MCF 10A (cell line): ENCODE measurements at regions not wholly inside any gene's neighbourhood (a gene's known extent, or its start where the extent isn't known, plus 50 kb on each side); places are given as distances from the start of the nearest gene placed in this dataset.
"Not testable (repeated sequence)": the region's sequence is repeated elsewhere in the genome, so short reads cannot be mapped to it uniquely, and the experiment has no call there.

Experiments used
- BruUV-seq: library from RNA; stranded (reverse); fragments of 400-500 nt; replicated peaks from 2 replicates; lab custom pipeline; 2021; lab: Mats Ljungman, UMichigan
- CTCF ChIA-PET: fragments of 300-600 bp; sonication (Branson Sonifier 250); formaldehyde crosslinking; extraction: SDS; loops from one replicate; lab custom pipeline; 2021; ENCODE audit warnings: antibody characterized with exemption, inconsistent platforms; lab: Yijun Ruan, JAX
- POLR2A ChIA-PET: fragments of 300-600, 350-650 bp; sonication (Branson Sonifier 250); formaldehyde crosslinking; extraction: SDS; loops from one replicate; lab custom pipeline; 2020; ENCODE audit warnings: antibody characterized with exemption, inconsistent platforms; lab: Yijun Ruan, JAX
- DNase-seq: peaks from one replicate; pipeline ENCODE4 v3.0.0-alpha.2; 2018; ENCODE audit not compliant: unreplicated experiment
- H3K27ac Mint-ChIP-seq: one replicate; pipeline ENCODE4 v1.8.0; 2022; ENCODE audit warnings: mild to moderate bottlenecking, low read depth, mixed read lengths; ENCODE audit not compliant: unreplicated experiment
- H3K27me3 Mint-ChIP-seq: one replicate; pipeline ENCODE4 v1.8.0; 2022; ENCODE audit warnings: mixed read lengths; ENCODE audit not compliant: insufficient read depth, unreplicated experiment
- H3K36me3 Mint-ChIP-seq: one replicate; pipeline ENCODE4 v1.8.0; 2022; ENCODE audit warnings: mild to moderate bottlenecking, moderate library complexity, mixed read lengths; ENCODE audit not compliant: insufficient read depth, unreplicated experiment
- H3K4me1 Mint-ChIP-seq: one replicate; pipeline ENCODE4 v1.8.0; 2022; ENCODE audit warnings: mixed read lengths; ENCODE audit not compliant: insufficient read depth, unreplicated experiment
- H3K4me3 Mint-ChIP-seq: one replicate; pipeline ENCODE4 v1.8.0; 2022; ENCODE audit warnings: mild to moderate bottlenecking, moderate library complexity, mixed read lengths; ENCODE audit not compliant: unreplicated experiment
- H3K9me3 Mint-ChIP-seq: one replicate; pipeline ENCODE4 v1.8.0; 2022; ENCODE audit warnings: mixed read lengths; ENCODE audit not compliant: unreplicated experiment
- CTCF ChIP-seq: fragments of 200-600 bp; IDR thresholded peaks from one replicate; pipeline ENCODE4 v1.8.0; 2022; ENCODE audit warnings: antibody characterized with exemption, mild to moderate bottlenecking; ENCODE audit not compliant: unreplicated experiment
- intact Hi-C: fragments of 100-400 bp; cut with micrococcal nuclease; formaldehyde crosslinking; loops from 2 replicates; pipeline ENCODE4 v1.14.1; 2022

- intact Hi-C loops = no loop called here
- no peak for TF ChIP-seq CTCF
- Mint-ChIP-seq H3K4me3 (no peak overlapping the region), H3K27me3 (peaks cover 89% of the 10 kb centered on the region), H3K9me3 (no peaks in the 10 kb centered on the region), H3K27ac (no peak overlapping the region), H3K36me3 (no peaks in the 10 kb centered on the region), H3K4me1 (no peaks in the 10 kb centered on the region)
- POLR2A ChIA-PET = no interaction called here
- DNase-seq = no peak
- BruUV-seq = no TSS peak
- CTCF ChIA-PET = interaction anchor here (0.7 kb wide), 1 partner anchor 282 kb away, joined by 3 read pairs; no protein-coding TSS in a partner anchor
Measured at GRCh38 chr10:91740353-91740924, 57.8 kb upstream of the TNKS2 start.

- intact Hi-C loops, H3K36me3 Mint-ChIP-seq, H3K27ac Mint-ChIP-seq, POLR2A ChIA-PET, BruUV-seq, DNase-seq, H3K4me3 Mint-ChIP-seq, CTCF ChIA-PET, H3K9me3 Mint-ChIP-seq, H3K4me1 Mint-ChIP-seq: not testable (repeated sequence)
- peaks cover 73% of the 10 kb centered on the region for H3K27me3 Mint-ChIP-seq
Measured at GRCh38 chr10:91732265-91732664, 66.0 kb upstream of the TNKS2 start.

GRCh38 chr10:91729339-91729738, 68.9 kb upstream of the TNKS2 start:
- CTCF ChIA-PET, BruUV-seq, H3K4me1 Mint-ChIP-seq, DNase-seq, POLR2A ChIA-PET, intact Hi-C loops, H3K4me3 Mint-ChIP-seq, H3K9me3 Mint-ChIP-seq, H3K27ac Mint-ChIP-seq, H3K36me3 Mint-ChIP-seq: not testable (repeated sequence)
- peaks cover 44% of the 10 kb centered on the region for H3K27me3 Mint-ChIP-seq

DNA sequence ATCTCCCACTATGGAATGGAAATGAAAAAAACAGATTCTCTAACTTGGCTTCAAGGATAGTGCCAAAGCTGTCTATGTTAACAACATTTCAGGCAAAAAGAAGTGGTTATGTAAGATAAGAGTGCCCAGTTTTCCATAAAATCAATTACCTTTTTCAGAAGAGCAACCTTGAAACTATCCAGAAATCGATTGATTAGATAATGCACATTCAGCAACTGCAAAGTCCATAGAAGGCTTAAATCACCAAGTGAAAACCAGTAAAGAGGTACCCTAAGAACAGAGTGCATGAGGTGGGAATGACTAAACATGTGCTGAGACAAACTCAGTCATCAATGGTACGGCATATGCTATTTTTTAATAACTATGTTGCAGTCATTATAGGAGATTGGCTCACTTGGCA, 71.9 kb upstream of the TNKS2 start:
- Mint-ChIP-seq H3K36me3 (no peaks in the 10 kb centered on the region), H3K4me3 (no peak overlapping the region), H3K9me3 (no peaks in the 10 kb centered on the region), H3K27ac (no peak overlapping the region), H3K4me1 (no peaks in the 10 kb centered on the region), H3K27me3 (peaks cover 30% of the 10 kb centered on the region)
- DNase-seq = no peak
- intact Hi-C loops = no loop called here
- CTCF ChIA-PET = no interaction called here
- no TSS peak for BruUV-seq
- no peak for TF ChIP-seq CTCF
- POLR2A ChIA-PET = interaction anchor here (0.6 kb wide), 1 partner anchor 539 kb away, joined by 3 read pairs; no protein-coding TSS in a partner anchor

DNA sequence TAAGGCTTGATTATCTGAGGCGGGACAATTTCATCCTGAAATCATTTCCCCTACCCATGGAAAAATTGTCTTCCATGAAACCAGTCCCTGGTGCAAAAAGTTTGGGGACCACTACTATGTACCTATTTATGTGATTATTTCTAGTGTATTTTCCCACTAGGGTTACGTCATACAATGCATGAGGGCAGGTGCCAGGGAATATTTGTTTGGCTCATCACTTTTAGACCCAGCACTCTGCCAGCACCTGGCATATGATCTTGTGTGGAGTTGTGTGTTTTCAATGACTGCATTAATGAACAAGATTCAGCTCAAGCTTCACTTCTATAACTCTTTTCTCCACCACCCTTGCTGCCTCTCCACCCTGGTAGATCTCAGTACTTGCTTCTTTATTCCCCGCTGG, 73.3 kb upstream of the TNKS2 start:
- POLR2A ChIA-PET = no interaction called here
- Mint-ChIP-seq H3K4me1 (no peaks in the 10 kb centered on the region), H3K27me3 (peaks cover 24% of the 10 kb centered on the region), H3K4me3 (no peak overlapping the region), H3K36me3 (no peaks in the 10 kb centered on the region), H3K9me3 (no peaks in the 10 kb centered on the region), H3K27ac (no peak overlapping the region)
- BruUV-seq = no TSS peak
- CTCF ChIA-PET = interaction anchor here (1.2 to 3.8 kb wide), 2 partner anchors 20 to 31 kb away, joined by 3 to 10 read pairs; no protein-coding TSS in a partner anchor
- intact Hi-C loops = no loop called here
- DNase-seq = no peak
- no peak for TF ChIP-seq CTCF
